ENCODE measurements at regions not wholly inside any gene's neighbourhood (a gene's known extent, or its start where the extent isn't known, plus 50 kb on each side); places are given as distances from the start of the nearest gene placed in this dataset.

DNA sequence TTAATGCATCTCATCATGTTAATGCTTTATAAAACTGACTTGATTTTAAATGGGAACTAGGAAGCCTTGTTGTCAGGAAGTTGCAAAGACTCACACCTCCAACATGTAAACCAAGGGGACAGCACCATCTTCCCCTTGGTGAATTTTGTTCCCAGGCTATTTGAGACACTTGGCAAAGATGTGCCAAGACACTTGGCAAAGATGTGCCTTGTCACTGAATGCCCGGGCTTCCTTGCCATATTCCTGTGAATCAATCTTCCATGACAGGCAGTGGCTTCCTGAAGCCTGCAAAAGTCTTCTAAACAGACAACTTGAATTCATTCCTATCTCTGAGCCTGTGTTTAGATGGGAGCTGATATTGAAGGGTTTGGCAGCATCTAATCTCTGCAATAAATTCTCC is 465.4 kb upstream of the C16orf82 start:
- TF ChIP-seq, protein P1, sequence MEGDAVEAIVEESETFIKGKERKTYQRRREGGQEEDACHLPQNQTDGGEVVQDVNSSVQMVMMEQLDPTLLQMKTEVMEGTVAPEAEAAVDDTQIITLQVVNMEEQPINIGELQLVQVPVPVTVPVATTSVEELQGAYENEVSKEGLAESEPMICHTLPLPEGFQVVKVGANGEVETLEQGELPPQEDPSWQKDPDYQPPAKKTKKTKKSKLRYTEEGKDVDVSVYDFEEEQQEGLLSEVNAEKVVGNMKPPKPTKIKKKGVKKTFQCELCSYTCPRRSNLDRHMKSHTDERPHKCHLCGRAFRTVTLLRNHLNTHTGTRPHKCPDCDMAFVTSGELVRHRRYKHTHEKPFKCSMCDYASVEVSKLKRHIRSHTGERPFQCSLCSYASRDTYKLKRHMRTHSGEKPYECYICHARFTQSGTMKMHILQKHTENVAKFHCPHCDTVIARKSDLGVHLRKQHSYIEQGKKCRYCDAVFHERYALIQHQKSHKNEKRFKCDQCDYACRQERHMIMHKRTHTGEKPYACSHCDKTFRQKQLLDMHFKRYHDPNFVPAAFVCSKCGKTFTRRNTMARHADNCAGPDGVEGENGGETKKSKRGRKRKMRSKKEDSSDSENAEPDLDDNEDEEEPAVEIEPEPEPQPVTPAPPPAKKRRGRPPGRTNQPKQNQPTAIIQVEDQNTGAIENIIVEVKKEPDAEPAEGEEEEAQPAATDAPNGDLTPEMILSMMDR (IDR thresholded peaks at IDR 0.05; ENCODE audit: borderline replicate concordance, extremely low read depth, low read length, poor library complexity, severe bottlenecking), result no peak
- TF ChIP-seq EZH2 (IDR thresholded peaks at IDR 0.05; ENCODE audit: borderline replicate concordance, low read depth, low read length, severe bottlenecking), result no peak

All from DND-41 (cell line).